ENCODE measurements at regions not wholly inside any gene's neighbourhood (a gene's known extent, or its start where the extent isn't known, plus 50 kb on each side); places are given as distances from the start of the nearest gene placed in this dataset.

DNA sequence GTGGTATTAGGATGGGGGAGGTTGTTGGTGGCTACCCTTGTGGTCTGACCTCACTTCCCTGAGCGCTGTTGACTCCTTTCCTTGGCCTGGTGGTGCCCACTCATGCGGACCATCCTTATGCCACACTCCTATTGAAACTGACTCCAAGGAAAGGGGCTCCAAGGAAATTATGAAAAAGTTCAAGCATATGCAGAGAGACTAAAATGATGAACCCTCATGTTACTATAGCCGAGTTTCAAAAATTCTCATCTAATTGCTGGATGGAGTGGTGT, 75.0 kb upstream of the CALM2 start:
- intact Hi-C loops (cut with micrococcal nuclease), result no loop called here
- Histone ChIP-seq H4K20me1 (replicated peaks; ENCODE audit: control insufficient read depth, extremely low read depth, insufficient read depth, low read length) (no peaks in the 10 kb centered on the region), H3K4me2 (ENCODE audit: insufficient read depth, low read length) (no peak overlapping the region), H3K27me3 (ENCODE audit: control insufficient read depth in 2 of 2, insufficient read depth in 2 of 2, low read length in 2 of 2) (peaks cover 0 to 5% of the 10 kb centered on the region in 2 experiments), H3K36me3 (ENCODE audit: control insufficient read depth in 2 of 2, extremely low read depth in 1 of 2, insufficient read depth in 2 of 2, low read length in 2 of 2) (no peaks in the 10 kb centered on the region), H3K27ac (ENCODE audit: insufficient read depth, low read depth, low read length) (no peak overlapping the region), H3K4me3 (replicated peaks in 1 of 3; ENCODE audit: insufficient read depth in 1 of 3, low read depth in 1 of 3, low read length in 3 of 3) (no peak overlapping the region), H2AFZ (ENCODE audit: low read depth, low read length) (no peak overlapping the region), H3K79me2 (ENCODE audit: control insufficient read depth, insufficient read depth, low read length) (no peaks in the 10 kb centered on the region), H3K4me1 (ENCODE audit: control insufficient read depth, extremely low read depth, insufficient read depth, low read length) (no peaks in the 10 kb centered on the region), H3K9ac (replicated peaks; ENCODE audit: extremely low read depth, insufficient read depth, low read length) (no peak overlapping the region), H3K9me1 (replicated peaks; ENCODE audit: control insufficient read depth, extremely low read depth, insufficient read depth, low read length) (no peaks in the 10 kb centered on the region), H3K9me3 (replicated peaks; ENCODE audit: control insufficient read depth, insufficient read depth, low read length) (no peaks in the 10 kb centered on the region)
- BruUV-seq (replicated peaks), result no TSS peak
- DNase-seq (ENCODE audit: low read depth, low spot score) (no peak), FAIRE-seq (no peak)
- dilution Hi-C loops (cut with MboI; ENCODE audit: extremely low pct_ligation_motif_present, low sequenced_read_pairs), result no loop called here
- ChIA-PET POLR2A (no interaction called here), CTCF (no interaction called here)
- TF ChIP-seq EZH2 (IDR thresholded peaks at IDR 0.05; ENCODE audit: borderline replicate concordance, low read depth, low read length, severe bottlenecking) (no peak), POLR2A (IDR thresholded peaks at IDR 0.05; ENCODE audit: low read depth, low read length) (no peak), JUN (IDR thresholded peaks at IDR 0.05; ENCODE audit: borderline replicate concordance, insufficient read depth, insufficient read length, low read depth) (no peak), MYC (IDR thresholded peaks at IDR 0.05; ENCODE audit: low read depth, low read length) (no peak), POLR2AphosphoS5 (IDR thresholded peaks at IDR 0.05; ENCODE audit: insufficient read depth, low read depth, low read length) (no peak), GATA2 (IDR thresholded peaks at IDR 0.05; ENCODE audit: insufficient read depth, insufficient read length, low read depth, low read length) (no peak), FOS (IDR thresholded peaks at IDR 0.05; ENCODE audit: borderline replicate concordance, insufficient read depth, low read length) (no peak)
- TF ChIP-seq, protein P1, sequence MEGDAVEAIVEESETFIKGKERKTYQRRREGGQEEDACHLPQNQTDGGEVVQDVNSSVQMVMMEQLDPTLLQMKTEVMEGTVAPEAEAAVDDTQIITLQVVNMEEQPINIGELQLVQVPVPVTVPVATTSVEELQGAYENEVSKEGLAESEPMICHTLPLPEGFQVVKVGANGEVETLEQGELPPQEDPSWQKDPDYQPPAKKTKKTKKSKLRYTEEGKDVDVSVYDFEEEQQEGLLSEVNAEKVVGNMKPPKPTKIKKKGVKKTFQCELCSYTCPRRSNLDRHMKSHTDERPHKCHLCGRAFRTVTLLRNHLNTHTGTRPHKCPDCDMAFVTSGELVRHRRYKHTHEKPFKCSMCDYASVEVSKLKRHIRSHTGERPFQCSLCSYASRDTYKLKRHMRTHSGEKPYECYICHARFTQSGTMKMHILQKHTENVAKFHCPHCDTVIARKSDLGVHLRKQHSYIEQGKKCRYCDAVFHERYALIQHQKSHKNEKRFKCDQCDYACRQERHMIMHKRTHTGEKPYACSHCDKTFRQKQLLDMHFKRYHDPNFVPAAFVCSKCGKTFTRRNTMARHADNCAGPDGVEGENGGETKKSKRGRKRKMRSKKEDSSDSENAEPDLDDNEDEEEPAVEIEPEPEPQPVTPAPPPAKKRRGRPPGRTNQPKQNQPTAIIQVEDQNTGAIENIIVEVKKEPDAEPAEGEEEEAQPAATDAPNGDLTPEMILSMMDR (IDR thresholded peaks at IDR 0.05; ENCODE audit: extremely low read depth in 1 of 2, insufficient read depth in 1 of 2, low read depth in 1 of 2, low read length in 2 of 2), result no peak
- TF ChIP-seq, protein P2, sequence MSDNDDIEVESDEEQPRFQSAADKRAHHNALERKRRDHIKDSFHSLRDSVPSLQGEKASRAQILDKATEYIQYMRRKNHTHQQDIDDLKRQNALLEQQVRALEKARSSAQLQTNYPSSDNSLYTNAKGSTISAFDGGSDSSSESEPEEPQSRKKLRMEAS (IDR thresholded peaks at IDR 0.05; ENCODE audit: insufficient read depth, insufficient read length), result no peak
